ENCODE measurements at regions not wholly inside any gene's neighbourhood (a gene's known extent, or its start where the extent isn't known, plus 50 kb on each side); places are given as distances from the start of the nearest gene placed in this dataset.

- FAIRE-seq, result no peak
- DNase-seq (ENCODE audit: low spot score), result no peak
These were observed 65.0 kb downstream of the CBLN1 start for GRCh38 chr16:49216593-49216992.

- DNase-seq (ENCODE audit: low spot score) (no peak), FAIRE-seq (no peak)
These were observed 68.0 kb downstream of the CBLN1 start for GRCh38 chr16:49213594-49213993.

- FAIRE-seq, result no peak
- no peak for DNase-seq (ENCODE audit: low spot score)
These were observed 77.4 kb downstream of the CBLN1 start for GRCh38 chr16:49204191-49204590.

- FAIRE-seq (no peak), DNase-seq (ENCODE audit: low spot score) (no peak)
These were observed 78.3 kb downstream of the CBLN1 start for GRCh38 chr16:49203361-49203760.

GRCh38 chr16:49201118-49201517 lies 80.5 kb downstream of the CBLN1 start:
- DNase-seq (ENCODE audit: low spot score), result no peak
- no peak for FAIRE-seq

- DNase-seq (ENCODE audit: low spot score) (no peak), FAIRE-seq (no peak)
These were observed 81.3 kb downstream of the CBLN1 start for GRCh38 chr16:49200223-49200820.

- DNase-seq (ENCODE audit: low spot score) (no peak), FAIRE-seq (no peak)
These were observed 86.4 kb downstream of the CBLN1 start for GRCh38 chr16:49195237-49195548.

- FAIRE-seq (no peak), DNase-seq (ENCODE audit: low spot score) (no peak)
These were observed 87.0 kb downstream of the CBLN1 start for GRCh38 chr16:49194537-49195236.

GRCh38 chr16:49193596-49193995 lies 88.0 kb downstream of the CBLN1 start:
- DNase-seq (ENCODE audit: low spot score) (no peak), FAIRE-seq (no peak)

GRCh38 chr16:49189286-49189685 lies 92.4 kb downstream of the CBLN1 start:
- FAIRE-seq (no peak), DNase-seq (ENCODE audit: low spot score) (peak; percentile 31)

- FAIRE-seq, result no peak
- DNase-seq (ENCODE audit: low spot score), result no peak
These were observed 97.7 kb downstream of the CBLN1 start for GRCh38 chr16:49183911-49184310.

GRCh38 chr16:49181791-49182518 lies 99.7 kb downstream of the CBLN1 start:
- no peak for DNase-seq (ENCODE audit: low spot score)
- FAIRE-seq, result no peak

- FAIRE-seq, result no peak
These were observed 101.8 kb downstream of the CBLN1 start for GRCh38 chr16:49179714-49180330.

GRCh38 chr16:49168126-49168525 lies 113.5 kb downstream of the CBLN1 start:
- FAIRE-seq (no peak), DNase-seq (ENCODE audit: low spot score) (no peak)

More at GRCh38 chr16:49179714-49180330, 101.8 kb downstream of the CBLN1 start:
- no peak for DNase-seq (ENCODE audit: low spot score)

- no peak for FAIRE-seq
- DNase-seq (ENCODE audit: low spot score), result no peak
These were observed 116.6 kb downstream of the CBLN1 start for GRCh38 chr16:49165025-49165424.

- DNase-seq (ENCODE audit: low spot score) (no peak), FAIRE-seq (no peak)
These were observed 120.4 kb downstream of the CBLN1 start for GRCh38 chr16:49161191-49161590.

- no peak for FAIRE-seq
- DNase-seq (ENCODE audit: low spot score), result no peak
These were observed 123.5 kb downstream of the CBLN1 start for GRCh38 chr16:49158029-49158642.

- DNase-seq (ENCODE audit: low spot score), result no peak
- no peak for FAIRE-seq
These were observed 131.3 kb downstream of the CBLN1 start for GRCh38 chr16:49150341-49150740.

- no peak for DNase-seq (ENCODE audit: low spot score)
- FAIRE-seq, result no peak
These were observed 133.2 kb downstream of the CBLN1 start for GRCh38 chr16:49148410-49148809.

GRCh38 chr16:49140618-49141017 lies 141.0 kb downstream of the CBLN1 start:
- FAIRE-seq (no peak), DNase-seq (ENCODE audit: low spot score) (no peak)

GRCh38 chr16:49130397-49130796 lies 151.2 kb downstream of the CBLN1 start:
- FAIRE-seq (no peak), DNase-seq (ENCODE audit: low spot score) (no peak)

GRCh38 chr16:49129935-49130334 lies 151.7 kb downstream of the CBLN1 start:
- FAIRE-seq, result no peak
- no peak for DNase-seq (ENCODE audit: low spot score)

All from RCC 7860 (cell line).